GM23248 (cell line): ENCODE measurements at regions not wholly inside any gene's neighbourhood (a gene's known extent, or its start where the extent isn't known, plus 50 kb on each side); places are given as distances from the start of the nearest gene placed in this dataset.

Source experiments
- DNase-seq: peaks from one replicate; pipeline ENCODE4 v3.0.0-alpha.2; 2015
- H2AFZ ChIP-seq: fragments of 200-600 bp; sonication (generic); 2 replicates; pipeline ENCODE4 v1.6.1; 2016; ENCODE audit warnings: antibody characterized with exemption
- H3F3A ChIP-seq: fragments of 200-600 bp; sonication (generic); 2 replicates; pipeline ENCODE4 v1.6.1; 2016; ENCODE audit warnings: mild to moderate bottlenecking, antibody characterized with exemption, mixed run types; ENCODE audit not compliant: insufficient read depth
- H3K27ac ChIP-seq: fragments of 200-600 bp; sonication (generic); 2 replicates; pipeline ENCODE4 v1.5.1; 2016; ENCODE audit warnings: mild to moderate bottlenecking
- H3K27me3 ChIP-seq: fragments of 200-600 bp; sonication (generic); replicated peaks from 2 replicates; pipeline ENCODE4 v1.6.1; 2016; ENCODE audit warnings: mild to moderate bottlenecking; ENCODE audit not compliant: insufficient read depth
- H3K36me3 ChIP-seq: fragments of 200-600 bp; sonication (generic); 2 replicates; pipeline ENCODE4 v1.6.1; 2016; ENCODE audit warnings: low read depth, mild to moderate bottlenecking
- H3K4me1 ChIP-seq: fragments of 200-600 bp; sonication (generic); 2 replicates; pipeline ENCODE4 v1.6.1; 2016; ENCODE audit warnings: mild to moderate bottlenecking; ENCODE audit not compliant: insufficient read depth
- H3K4me2 ChIP-seq: fragments of 200-600 bp; sonication (generic); one replicate; pipeline ENCODE4 v1.6.1; 2016; ENCODE audit warnings: mild to moderate bottlenecking; ENCODE audit not compliant: unreplicated experiment
- H3K4me3 ChIP-seq: fragments of 200-600 bp; sonication (generic); 2 replicates; pipeline ENCODE4 v1.5.1; 2016; ENCODE audit warnings: mild to moderate bottlenecking
- H3K79me2 ChIP-seq: fragments of 200-600 bp; sonication (generic); 2 replicates; pipeline ENCODE4 v1.6.1; 2016; ENCODE audit warnings: mild to moderate bottlenecking; ENCODE audit not compliant: insufficient read depth
- H3K9ac ChIP-seq: fragments of 200-600 bp; sonication (generic); 2 replicates; pipeline ENCODE4 v1.6.1; 2016; ENCODE audit warnings: mild to moderate bottlenecking
- H3K9me2 ChIP-seq: fragments of 200-600 bp; sonication (generic); 2 replicates; pipeline ENCODE4 v1.6.1; 2016; ENCODE audit warnings: mixed run types, mild to moderate bottlenecking, moderate library complexity; ENCODE audit not compliant: insufficient read depth
- H3K9me3 ChIP-seq: fragments of 200-600 bp; sonication (generic); one replicate; pipeline ENCODE4 v1.6.1; 2017; ENCODE audit warnings: low read depth
- H4K20me1 ChIP-seq: fragments of 200-600 bp; sonication (generic); 2 replicates; pipeline ENCODE4 v1.6.0; 2016; ENCODE audit not compliant: insufficient read depth
- EZH2 ChIP-seq: fragments of 200-600 bp; sonication (generic); IDR thresholded peaks from 2 replicates; pipeline ENCODE4 v1.6.1; 2018; ENCODE audit warnings: antibody characterized with exemption, mild to moderate bottlenecking; ENCODE audit not compliant: insufficient read depth, poor library complexity, severe bottlenecking
- EZH2phosphoT487 ChIP-seq: fragments of 200-600 bp; sonication (generic); IDR thresholded peaks from 2 replicates; pipeline ENCODE4 v1.6.1; 2018; ENCODE audit warnings: antibody characterized with exemption, moderate library complexity, mild to moderate bottlenecking, low read depth; ENCODE audit not compliant: insufficient read depth
- WGBS, 2 experiments: methylation state at CpG; one replicate each; pipeline ENCODE4 v1.1.6; 2015 to 2017; ENCODE audit warnings: low lambda C conversion rate in 2 of 2, low coverage in 1 of 2; ENCODE audit errors: missing lambda C conversion rate in 2 of 2; 5-methylcytosine and 5-hydroxymethylcytosine counted together
- in situ Hi-C: fragments of 300-500 bp; cut with MboI; formaldehyde crosslinking; loops from 2 replicates; pipeline ENCODE4 v1.15.0; 2020

DNA sequence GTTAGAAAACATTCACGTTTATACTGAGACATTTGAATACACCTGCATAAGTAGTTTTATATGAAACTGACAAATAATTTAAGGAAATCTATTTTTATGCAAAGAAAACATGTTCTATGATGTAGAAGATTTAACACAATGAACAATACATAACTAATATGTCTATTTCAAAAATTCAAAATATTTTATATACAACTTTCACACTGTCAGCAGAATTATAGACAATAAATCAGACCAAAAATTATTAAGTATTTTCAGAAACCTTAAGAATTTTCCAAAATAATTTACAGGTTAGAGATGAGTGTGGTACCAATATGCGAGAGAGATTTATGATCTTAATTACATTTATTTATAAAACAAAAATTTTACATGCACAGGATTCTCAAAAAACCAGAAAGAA, 1561.0 kb upstream of the ZEB2 start:
- H3K9me3 ChIP-seq: no peaks in the 10 kb centered on the region
- in situ Hi-C loops: no loop called here
- 62 to 75% methylated on average over 2 of the region's 2 CpGs for WGBS, 2 experiments
- peaks cover 20% of the 10 kb centered on the region for H3K4me1 ChIP-seq
- H3K4me3 ChIP-seq: no peak overlapping the region
- DNase-seq: no peak
- no peaks in the 10 kb centered on the region for H4K20me1 ChIP-seq
- no peaks in the 10 kb centered on the region; the same call in 1 of the 2 replicates for H3K9me2 ChIP-seq
- H3K27me3 ChIP-seq: no peaks in the 10 kb centered on the region
- no peak overlapping the region for H2AFZ ChIP-seq
- no peaks in the 10 kb centered on the region for H3K79me2 ChIP-seq
- TF ChIP-seq EZH2phosphoT487 (no peak), EZH2 (no peak)
- H3K9ac ChIP-seq: no peak overlapping the region
- 0 out of 2 replicates have a peak, but pooled peaks cover 7% of the 10 kb centered on the region for H3F3A ChIP-seq
- H3K4me2 ChIP-seq: no peak overlapping the region
- H3K27ac ChIP-seq: no peak overlapping the region
- H3K36me3 ChIP-seq: no peaks in the 10 kb centered on the region

DNA sequence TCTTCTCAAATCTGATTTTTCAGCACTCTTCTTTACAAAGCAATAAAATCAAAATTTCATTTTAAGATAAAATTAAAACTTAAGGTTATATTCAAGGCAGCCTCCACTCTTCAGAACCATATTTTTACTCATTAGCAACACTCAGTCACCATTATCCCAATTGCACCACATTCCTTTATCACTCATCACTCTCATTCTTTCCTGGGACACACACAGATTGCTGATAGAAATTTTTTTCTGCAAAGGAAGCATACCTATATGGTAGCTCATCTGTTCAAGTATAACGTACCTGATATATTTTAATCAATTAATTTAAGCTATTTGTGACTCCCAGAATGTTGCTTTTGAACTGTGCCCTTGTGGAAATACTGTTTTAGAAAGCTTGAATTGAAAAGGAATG, 1559.3 kb upstream of the ZEB2 start:
- Histone ChIP-seq H3K9me2 (no peaks in the 10 kb centered on the region; the same call in 1 of the 2 replicates), H4K20me1 (no peaks in the 10 kb centered on the region), H3K9me3 (no peaks in the 10 kb centered on the region), H3K27me3 (no peaks in the 10 kb centered on the region), H2AFZ (no peak overlapping the region), H3K79me2 (no peaks in the 10 kb centered on the region), H3F3A (0 out of 2 replicates have a peak, but pooled peaks cover 7% of the 10 kb centered on the region), H3K27ac (no peak overlapping the region), H3K36me3 (no peaks in the 10 kb centered on the region), H3K9ac (no peak overlapping the region), H3K4me2 (no peak overlapping the region), H3K4me3 (no peak overlapping the region), H3K4me1 (peaks cover 20% of the 10 kb centered on the region)
- 2 to 7% methylated on average over 1 of the region's 1 CpG for WGBS, 2 experiments
- in situ Hi-C loops: no loop called here
- DNase-seq: peak; percentile 31
- TF ChIP-seq EZH2phosphoT487 (no peak), EZH2 (no peak)

DNA sequence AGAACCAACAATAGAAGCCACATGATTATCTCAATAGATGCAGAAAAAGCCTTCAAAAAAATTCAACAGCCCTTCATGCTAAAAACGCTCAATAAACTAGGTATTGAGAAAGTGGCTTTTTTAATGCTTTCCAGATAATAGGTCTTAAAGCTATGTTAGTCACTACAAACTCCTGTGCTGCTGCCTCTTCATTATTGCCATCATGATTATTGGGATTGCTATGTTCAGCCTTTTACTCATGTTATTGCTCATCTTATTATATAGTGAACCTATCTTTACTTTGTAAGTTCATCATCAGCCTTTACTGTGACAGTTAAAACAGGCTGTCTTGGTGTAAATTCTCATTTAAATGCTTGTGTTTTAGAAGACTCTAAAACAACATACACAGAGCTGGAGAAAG, 1557.2 kb upstream of the ZEB2 start:
- H2AFZ ChIP-seq: peak overlapping the region; percentile 5; the same call in 1 of the 2 replicates
- no peaks in the 10 kb centered on the region for H3K27me3 ChIP-seq
- H3K4me2 ChIP-seq: no peak overlapping the region
- TF ChIP-seq EZH2phosphoT487 (no peak), EZH2 (no peak)
- 28 to 39% methylated on average over 1 of the region's 1 CpG for WGBS, 2 experiments
- no peaks in the 10 kb centered on the region for H3K9me3 ChIP-seq
- H3K9me2 ChIP-seq: no peaks in the 10 kb centered on the region; the same call in 1 of the 2 replicates
- H3K27ac ChIP-seq: no peak overlapping the region
- H3K9ac ChIP-seq: no peak overlapping the region
- no peaks in the 10 kb centered on the region for H3K36me3 ChIP-seq
- H3K79me2 ChIP-seq: no peaks in the 10 kb centered on the region
- no peaks in the 10 kb centered on the region for H4K20me1 ChIP-seq
- no peak overlapping the region for H3K4me3 ChIP-seq
- DNase-seq: peak; percentile 63
- peaks cover 20% of the 10 kb centered on the region for H3K4me1 ChIP-seq
- in situ Hi-C loops: no loop called here
- H3F3A ChIP-seq: 0 out of 2 replicates have a peak, but pooled peaks cover 7% of the 10 kb centered on the region

DNA sequence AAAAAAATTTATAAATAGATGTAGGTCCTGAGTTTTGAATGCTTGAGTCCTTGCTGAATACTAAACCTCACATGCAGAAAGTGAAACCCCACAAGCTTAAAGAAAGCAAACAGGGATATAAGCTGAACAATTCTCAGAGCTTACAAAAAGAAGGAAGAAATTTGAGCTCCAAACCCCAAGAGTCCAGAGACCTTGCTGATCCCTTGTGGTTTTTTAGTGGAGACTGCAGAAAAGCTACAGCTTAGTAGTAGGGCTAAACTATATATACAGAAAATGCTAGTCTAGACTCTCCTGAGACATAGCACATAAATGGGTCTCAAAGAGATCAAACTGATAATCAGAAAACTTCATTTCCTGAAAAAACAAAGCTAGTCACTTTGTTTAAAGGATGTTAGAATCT, 1548.1 kb upstream of the ZEB2 start:
- Histone ChIP-seq H3F3A (no peaks in the 10 kb centered on the region), H3K4me2 (no peak overlapping the region), H3K9me3 (no peaks in the 10 kb centered on the region), H3K9me2 (no peaks in the 10 kb centered on the region), H3K4me1 (no peaks in the 10 kb centered on the region), H3K27me3 (no peaks in the 10 kb centered on the region), H3K9ac (no peak overlapping the region), H3K4me3 (no peak overlapping the region), H3K79me2 (no peaks in the 10 kb centered on the region), H3K36me3 (no peaks in the 10 kb centered on the region), H4K20me1 (no peaks in the 10 kb centered on the region), H3K27ac (no peak overlapping the region), H2AFZ (no peak overlapping the region)
- no peak for TF ChIP-seq EZH2phosphoT487
- TF ChIP-seq EZH2: no peak
- in situ Hi-C loops: no loop called here
- no peak for DNase-seq

DNA sequence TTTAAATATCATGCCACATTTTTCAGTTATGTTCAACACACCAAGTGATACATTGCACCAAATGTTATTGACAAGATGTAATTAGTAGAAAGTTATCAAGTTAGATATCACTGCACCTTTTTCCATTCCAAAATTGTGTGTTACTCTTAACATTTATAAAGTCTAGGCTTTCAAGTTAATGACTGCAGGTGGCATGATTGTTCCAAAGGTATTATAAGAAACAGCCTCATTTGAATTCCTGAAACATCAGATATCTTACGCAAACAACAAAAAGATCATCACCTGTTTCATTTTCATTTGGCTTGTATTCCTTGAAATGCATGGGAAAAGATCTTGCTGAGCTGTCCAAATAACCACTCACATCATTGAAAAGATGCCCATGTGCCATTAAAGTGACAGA, 1528.2 kb upstream of the ZEB2 start:
- Histone ChIP-seq H3K36me3 (no peaks in the 10 kb centered on the region), H2AFZ (no peak overlapping the region), H3K9me3 (no peaks in the 10 kb centered on the region), H3K9me2 (no peaks in the 10 kb centered on the region), H3K79me2 (no peaks in the 10 kb centered on the region), H3K4me2 (no peak overlapping the region), H3F3A (no peaks in the 10 kb centered on the region), H3K4me3 (no peak overlapping the region), H4K20me1 (no peaks in the 10 kb centered on the region), H3K4me1 (no peaks in the 10 kb centered on the region), H3K27ac (no peak overlapping the region), H3K27me3 (no peaks in the 10 kb centered on the region), H3K9ac (no peak overlapping the region)
- in situ Hi-C loops: no loop called here
- DNase-seq: no peak
- TF ChIP-seq EZH2phosphoT487 (no peak), EZH2 (no peak)
- WGBS, 2 experiments: 96 to 98% methylated on average over 1 of the region's 1 CpG
